C1 segment of cervical spinal cord (tissue), 14 donors: ENCODE measurements at regions not wholly inside any gene's neighbourhood (a gene's known extent, or its start where the extent isn't known, plus 50 kb on each side); places are given as distances from the start of the nearest gene placed in this dataset.
"Not testable (repeated sequence)": the region's sequence is repeated elsewhere in the genome, so short reads cannot be mapped to it uniquely, and the experiment has no call there.

Experiments used
- DNase-seq, 14 donors: peaks; one replicate each; lab custom pipeline; 2025; lab: John Stamatoyannopoulos, UW

DNA sequence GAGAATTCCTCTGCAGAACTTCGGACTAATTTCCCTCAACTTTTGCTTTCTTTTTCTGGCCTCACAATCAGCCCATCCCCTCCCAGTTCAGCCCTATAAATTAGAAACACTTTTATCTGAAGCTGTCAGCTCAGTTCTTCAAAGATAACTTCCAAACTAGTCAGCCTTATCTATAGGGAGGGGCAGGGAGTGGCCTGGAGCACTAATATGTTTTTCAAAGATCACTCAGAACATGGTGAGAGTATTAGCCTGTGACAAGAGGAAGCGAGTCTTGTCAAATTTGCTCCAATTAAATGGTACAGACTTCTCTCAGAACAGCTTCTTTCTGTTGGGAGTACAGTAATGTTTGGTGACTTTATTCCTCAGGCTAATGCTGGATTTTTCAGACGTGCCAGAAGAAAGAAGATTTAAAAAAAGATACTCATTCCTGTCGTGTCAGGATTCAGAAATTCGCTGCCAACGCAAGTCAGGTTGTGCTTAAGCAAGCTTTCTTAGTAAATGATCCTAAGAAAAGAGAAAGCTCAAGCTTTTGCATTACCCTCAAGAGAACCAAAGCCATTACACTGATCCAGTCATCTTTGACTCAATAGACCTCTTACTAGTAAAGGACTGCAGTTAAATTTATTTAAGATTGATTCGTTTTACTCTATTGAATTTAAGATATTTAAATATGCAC, 1033.6 kb downstream of the SLITRK5 start:
- DNase-seq, result no peak

DNA sequence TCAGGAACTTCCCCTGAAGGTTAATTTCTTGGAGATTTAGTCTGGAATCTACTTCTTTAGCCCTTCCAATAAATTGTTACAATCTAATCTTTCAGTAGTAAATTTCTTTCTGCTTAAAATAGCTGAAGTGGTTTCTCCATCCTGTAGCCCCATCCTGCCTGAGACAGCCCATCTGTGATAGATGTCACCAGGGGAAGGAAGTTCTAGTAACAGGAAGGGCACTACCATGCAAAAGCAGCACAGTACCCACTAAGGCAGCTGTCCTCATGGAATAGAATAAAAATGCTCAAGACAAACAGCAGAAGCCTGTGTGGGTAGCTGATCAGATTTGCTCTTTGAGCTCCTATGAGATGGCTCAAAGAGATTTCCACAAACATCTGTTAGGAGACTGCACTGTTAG, 1036.5 kb downstream of the SLITRK5 start:
- DNase-seq, result no peak

DNA sequence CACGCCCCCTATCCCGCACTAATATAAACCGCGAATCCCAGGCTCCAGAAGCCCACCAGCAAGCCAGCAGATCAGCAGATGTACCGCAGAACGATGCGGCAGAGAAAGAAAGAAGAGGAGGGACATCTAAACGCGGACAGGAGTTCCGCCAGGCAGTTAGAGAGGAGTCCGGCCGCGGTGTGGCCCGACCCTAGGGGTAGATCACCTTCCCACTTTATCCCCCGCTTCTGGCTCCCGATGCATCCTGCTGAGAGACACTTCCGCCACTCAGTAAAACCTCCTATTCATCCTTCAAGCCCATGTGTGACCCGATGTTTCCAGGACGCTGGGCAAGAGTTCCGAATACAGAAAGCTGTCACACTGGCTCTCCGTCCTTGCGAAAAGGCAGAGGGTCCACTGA, 1046.8 kb downstream of the SLITRK5 start:
- DNase-seq, result no peak

DNA sequence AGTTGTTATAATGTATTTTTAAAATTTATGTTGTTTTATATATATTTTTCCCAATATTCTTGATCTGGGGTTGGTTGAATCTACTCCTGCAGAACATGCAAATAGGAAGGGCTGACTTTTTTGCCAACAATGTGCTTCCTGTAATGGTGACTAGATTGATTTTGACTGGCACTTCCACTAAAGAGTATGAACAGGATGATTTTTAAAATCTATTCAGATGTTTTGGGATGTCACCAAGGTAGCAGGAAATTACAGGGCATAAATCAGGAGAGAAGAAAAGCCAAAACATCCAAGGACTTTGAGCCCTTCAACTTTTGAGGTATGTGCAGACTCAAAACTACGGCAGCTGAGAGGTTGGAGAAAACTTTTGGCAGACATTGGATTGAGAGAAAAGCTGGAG, 1047.6 kb downstream of the SLITRK5 start:
- DNase-seq, result no peak

DNA sequence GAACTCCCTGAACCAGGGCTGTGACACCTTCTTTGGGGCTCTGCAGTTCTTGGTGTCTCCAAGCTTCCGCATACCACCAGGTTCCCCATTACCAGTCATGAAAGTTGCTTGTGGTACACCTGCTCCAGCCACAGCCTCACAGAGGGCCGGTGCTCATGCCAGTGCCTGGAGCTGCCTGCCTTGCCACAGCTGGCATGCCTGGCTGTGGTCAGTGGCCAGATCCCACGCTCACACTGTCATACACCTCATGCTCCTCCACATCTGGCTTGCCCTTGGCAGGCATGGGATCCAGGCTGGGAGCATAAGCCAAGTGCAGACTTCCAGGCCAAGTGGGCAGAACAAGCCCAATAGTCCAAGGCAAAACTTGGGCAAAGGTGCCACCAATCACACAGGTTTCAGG, 1054.9 kb downstream of the SLITRK5 start:
- DNase-seq, result no peak

DNA sequence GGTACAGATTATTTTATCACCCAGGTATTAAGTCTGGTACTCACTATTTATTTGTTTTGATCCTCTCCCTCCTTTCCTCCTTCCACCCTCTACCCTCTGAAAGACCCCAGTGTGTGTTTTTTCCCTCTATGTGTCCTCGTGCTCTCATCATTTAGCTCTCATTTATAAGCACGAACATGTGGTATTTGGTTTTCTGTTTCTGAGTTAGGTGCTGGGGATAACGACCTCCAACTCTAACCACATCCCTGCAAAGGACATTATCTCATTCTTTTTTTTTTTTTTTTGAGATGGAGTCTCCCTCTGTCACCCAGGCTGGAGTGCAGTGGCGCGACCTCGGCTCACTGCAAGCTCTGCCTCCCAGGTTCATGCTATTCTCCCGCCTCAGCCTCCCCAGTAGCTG, 1056.1 kb downstream of the SLITRK5 start:
- DNase-seq, result not testable (repeated sequence)

DNA sequence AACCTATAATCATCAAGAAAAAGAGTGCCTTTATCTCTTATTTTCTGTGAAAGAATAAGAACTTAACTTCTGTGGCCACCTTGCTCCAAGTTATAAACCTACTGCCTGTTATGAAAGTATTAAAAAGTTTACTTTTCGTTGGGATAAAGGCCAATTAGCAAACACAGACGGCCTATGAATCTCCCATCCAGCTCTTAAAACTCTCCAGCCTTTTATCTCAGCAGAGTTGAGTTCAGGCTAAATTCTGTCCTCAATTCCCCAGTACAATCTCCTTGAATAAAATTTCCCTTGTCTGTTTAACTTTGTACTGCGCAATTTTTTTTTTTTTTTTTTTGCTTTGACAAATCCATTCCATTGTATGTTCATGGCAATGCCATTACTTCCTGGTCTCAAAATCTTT, 1058.4 kb downstream of the SLITRK5 start:
- no peak for DNase-seq

DNA sequence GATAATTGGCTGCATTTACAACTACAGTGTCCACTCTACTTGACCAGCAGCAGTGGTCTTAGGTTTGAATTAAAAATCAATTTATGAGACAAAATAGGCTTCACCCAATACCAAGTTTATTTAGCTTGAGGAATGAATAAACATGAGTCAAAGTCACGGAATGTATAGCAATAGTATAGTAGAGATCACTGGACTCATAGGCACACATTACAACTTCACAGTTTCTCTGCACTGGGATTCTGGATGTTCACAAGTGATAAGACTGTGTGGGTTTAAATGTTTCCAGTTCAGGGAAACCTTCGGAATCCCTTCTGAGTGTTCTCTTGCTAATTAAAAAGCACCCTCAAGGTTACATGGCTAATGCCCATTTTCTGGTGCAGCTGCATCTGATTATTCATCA, 1064.9 kb downstream of the SLITRK5 start:
- DNase-seq, result no peak

DNA sequence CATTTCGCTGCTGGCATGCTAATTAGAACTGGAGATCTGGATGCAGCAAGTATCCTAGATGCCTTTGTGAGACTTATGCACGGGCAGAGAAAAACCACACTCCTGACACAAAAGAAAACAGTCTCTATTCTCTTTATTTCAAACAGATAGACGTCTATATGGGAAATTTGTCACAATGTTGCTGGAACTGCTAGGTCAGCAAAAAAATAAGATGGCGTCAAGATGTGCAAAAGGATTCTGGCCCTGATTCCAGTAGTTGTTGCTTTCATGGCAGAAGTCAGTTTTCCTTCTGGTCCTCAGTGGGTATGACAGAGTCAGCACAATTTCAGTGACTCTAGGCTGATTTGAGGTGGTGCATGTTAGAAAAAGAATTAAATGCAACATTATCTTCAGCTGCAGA, 1068.0 kb downstream of the SLITRK5 start:
- DNase-seq, result no peak

DNA sequence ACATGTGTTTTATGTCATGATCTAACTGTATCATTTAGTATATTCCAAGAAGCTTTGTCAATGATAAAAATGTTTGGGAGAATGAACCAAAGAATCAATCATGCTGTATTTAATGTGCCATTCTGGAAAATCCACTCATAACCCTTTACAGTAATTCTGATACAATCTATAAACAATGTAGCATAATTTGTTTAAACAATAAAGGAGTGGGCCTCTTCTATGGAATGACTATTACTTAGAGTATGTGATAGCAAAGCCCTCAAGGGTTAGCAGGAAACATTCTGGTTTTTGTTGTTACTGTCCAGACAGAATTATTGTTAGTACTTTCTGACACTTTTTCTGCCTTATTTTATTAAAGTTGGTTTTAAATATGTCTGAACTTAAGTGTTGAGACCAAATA, 1073.1 kb downstream of the SLITRK5 start:
- DNase-seq, result no peak

DNA sequence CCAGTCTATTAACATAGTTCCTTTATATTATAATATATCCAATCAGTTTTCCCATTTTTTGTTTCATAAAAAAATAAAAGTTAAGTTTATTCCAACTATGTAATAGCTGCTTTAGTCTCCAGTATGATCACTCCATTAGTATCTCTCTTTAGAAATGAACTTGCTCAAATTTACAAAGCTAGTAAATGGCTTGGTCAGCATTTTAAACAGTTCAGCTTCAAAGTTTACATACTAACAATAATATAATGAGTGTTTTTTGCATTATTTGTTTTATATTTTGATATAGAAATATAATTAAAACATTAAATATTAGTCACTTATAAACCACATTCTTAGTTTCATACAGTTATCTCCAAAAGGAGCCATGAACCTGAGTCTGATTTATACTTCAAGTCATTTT, 1073.8 kb downstream of the SLITRK5 start:
- no peak for DNase-seq

DNA sequence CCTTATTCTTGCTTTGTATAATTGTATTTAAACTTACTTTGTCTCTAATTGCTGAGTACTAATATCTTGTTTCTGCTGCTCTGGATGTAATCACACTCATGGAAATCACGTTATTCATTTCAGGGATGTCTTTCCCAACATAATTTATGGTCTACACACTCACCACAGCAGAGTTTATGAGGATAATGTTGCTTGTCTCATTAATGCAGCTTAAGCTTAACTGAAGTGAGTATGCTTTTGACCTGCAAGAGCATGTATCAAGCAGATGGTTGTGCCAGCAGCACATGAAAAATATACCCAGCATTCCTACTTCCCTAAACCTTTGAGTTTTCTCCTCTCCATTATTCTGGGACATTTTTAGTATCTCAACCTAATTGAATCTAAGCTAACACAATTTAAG, 1080.9 kb downstream of the SLITRK5 start:
- no peak for DNase-seq

DNA sequence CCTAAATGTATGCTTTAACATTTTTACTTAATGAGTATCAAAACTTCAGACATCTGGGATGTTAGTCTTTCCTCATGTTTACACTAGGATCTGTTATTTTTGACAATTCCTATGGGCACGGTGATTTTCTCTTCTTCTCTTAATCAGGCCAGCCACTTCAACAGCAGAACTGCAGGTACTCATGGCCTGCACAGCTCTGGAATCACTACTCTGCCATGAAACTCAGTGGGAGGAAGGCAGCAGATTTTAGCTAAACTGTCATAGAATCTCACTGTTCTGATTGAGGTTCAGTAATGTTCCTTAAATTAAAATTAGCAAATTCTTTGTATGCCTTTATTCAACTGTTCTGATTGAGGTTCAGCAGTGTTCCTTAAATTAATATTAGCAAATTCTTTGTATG, 1083.0 kb downstream of the SLITRK5 start:
- DNase-seq, result no peak

DNA sequence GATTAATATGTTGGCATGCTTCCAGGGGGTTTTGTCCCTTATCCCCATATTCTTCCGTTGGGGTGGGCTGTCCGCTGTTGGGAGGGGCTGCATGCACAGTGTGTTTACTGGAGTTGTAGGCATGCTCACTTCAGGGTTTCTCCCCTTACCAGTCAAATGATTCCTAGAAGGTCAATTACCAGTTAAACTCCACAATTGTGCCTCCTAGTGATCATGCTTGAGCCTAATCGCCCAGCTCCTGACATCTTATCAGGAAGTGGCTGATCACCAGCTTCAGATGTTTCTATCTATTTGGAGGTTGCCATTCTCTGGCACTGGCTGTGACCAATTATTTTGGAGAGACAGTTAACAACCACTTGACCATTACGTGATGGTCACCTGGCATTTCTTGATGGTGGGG, 1090.0 kb downstream of the SLITRK5 start:
- no peak for DNase-seq

DNA sequence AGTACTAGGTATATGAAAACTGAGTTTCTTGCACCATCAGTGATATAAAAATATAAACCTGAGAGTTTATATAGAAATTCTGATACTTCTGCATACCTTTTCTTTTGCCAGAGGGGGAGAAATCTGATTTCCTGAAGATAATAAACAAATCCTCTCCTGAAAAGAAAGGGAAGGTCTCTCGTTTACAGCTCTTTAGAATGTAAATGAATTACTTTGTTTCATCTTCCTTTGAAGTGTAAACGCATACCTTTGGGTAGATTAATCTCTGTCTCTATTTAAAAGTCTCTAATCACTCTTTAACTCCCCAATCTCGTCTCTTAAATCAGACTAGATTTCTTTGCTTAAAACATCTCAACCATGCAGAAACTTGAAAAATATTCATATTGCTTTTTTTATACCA, 1092.9 kb downstream of the SLITRK5 start:
- DNase-seq, result no peak

DNA sequence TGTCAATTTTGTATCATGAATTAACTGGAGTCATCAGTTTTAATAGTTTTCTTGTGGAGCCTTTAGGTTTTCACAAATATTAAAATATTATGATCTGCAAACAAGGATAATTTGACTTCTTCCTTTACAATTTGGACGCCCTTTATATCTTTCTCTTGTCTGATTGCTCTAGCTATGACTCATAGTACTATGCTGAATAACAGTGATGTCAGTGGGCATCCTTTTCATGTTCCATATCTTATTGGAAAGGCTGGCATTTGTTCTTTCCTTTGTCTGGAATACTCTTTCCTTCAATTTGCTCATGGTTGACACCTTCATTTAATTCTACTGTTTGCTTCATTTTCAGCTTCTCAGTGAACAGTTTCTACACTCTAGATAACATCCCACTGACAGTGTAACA, 1129.3 kb downstream of the SLITRK5 start:
- no peak for DNase-seq

DNA sequence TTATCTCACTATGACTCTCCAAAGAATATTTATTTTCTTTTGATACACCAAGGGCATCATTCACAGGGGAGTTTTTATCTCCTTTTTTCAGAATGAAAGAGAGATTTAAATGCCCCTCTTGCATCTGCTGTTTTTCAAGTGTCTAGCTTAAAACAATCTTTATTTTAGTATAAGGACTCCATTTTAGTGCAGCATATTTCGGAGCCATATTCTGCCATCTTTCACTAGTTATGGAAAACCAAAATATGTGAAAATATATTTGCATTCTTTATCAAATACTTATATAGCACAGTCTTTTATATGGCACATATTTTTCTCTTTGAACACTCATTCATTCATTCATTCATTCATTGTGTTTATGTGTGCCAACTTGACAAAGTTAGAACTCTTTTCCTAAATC, 1130.2 kb downstream of the SLITRK5 start:
- DNase-seq, result no peak

DNA sequence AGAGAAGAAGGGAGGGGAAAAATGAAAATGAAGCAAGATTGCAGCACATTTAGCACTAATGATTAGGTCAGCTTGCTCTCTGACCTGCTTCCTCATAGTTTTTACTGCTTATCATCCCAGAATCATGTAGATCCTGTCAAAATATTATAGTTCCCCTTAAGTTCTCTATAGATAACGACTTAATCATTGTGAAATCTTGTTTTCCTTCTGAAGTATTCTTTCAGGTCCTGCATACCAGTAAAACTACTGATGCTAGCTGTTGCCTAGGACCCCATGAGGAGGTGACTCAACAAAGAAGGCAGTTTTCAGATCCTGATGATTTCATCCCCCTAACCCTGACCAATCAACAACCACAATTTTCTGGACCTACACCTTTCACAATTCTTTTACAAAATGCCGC, 1131.7 kb downstream of the SLITRK5 start:
- no peak for DNase-seq

DNA sequence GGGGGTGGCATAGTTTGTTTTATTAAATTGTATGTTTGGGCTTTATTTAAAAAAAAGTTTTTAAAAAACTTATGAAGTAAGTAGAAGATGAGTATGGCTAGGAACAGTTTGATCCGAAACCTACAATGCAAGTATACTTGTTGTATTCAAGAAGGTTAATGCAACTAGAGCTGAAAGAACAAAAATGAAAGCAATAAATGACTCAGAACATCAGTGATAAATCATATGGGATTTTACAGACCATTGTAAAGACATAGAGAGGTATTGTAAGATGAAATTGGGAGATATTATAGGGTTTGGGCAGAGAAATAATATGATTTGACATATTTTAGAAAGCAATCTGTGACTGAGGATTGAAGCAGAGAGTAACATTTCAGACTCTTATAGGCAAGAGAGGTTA, 1135.3 kb downstream of the SLITRK5 start:
- no peak for DNase-seq

DNA sequence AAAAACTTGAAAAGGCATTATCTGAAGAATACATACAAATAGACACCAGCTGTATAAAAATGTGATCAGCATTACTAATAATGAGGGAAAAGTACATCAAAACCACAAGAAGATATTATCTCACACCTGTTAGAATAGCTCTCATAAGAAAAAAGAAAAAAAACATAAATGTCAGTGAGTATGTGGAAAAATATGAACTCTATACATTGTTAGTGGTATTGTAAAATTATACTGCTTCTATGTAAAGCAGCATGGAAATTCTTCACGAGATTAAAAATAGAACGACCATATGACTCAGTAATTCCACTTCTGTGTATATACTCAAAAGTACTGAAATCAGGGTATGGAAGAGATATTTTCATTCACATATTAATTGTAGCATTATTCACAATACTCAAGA, 1146.4 kb downstream of the SLITRK5 start:
- no peak for DNase-seq

DNA sequence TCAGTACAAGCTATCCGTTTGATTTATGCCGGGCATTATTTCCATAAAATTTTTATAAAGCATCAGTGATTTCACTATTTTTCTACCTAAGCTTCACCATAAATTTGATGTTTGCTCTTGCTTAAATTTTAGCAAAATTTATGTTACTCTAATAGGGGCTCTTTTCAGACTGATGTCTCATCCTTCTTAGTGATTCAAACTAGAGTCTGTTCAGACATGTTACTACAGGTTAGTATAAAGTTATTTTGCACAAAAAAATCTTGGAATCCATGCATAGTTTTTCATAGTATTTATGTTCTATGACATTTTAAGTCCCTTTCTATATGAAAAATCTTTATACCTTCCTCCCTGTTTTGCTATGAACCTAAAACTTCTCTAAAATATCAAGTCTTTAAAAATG, 1151.9 kb downstream of the SLITRK5 start:
- no peak for DNase-seq

DNA sequence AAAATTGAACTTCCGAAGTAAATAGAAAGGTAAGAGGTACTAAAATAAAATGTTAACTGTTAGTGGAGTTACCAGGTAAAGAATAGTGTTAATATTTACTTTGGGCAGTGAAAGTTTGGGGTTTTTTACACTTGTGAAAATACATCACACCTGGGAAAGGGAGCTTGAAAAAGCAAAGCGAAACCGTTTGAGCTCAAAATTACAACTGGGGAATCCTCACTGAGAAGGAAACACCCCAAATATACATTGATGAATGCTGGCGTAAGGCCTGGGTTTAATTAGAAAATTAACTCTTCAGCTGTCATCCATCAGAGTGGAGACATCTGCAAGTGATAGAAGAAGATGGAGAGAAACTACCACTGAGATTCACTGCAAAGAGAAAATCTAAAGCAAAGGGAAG, 1153.0 kb downstream of the SLITRK5 start:
- DNase-seq, result no peak

DNA sequence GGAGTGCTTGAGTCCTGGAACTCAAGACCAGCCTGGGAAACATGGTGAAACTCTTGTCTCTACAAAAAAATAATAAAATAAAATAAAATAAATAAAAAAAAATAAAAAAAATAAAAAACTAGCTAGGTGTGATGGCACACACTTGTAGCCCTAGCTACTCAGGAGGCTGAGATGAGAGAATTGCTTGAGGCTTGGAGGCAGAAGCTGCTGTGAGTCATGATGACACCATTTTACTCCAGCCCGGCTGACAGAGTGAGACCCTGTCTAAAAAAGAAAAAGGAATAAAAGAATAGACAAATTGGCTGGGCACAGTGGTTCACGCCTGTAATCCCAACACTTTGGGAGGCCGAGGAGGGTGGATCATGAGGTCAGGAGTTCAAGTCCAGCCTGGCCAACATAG, 1168.9 kb downstream of the SLITRK5 start:
- no peak for DNase-seq

DNA sequence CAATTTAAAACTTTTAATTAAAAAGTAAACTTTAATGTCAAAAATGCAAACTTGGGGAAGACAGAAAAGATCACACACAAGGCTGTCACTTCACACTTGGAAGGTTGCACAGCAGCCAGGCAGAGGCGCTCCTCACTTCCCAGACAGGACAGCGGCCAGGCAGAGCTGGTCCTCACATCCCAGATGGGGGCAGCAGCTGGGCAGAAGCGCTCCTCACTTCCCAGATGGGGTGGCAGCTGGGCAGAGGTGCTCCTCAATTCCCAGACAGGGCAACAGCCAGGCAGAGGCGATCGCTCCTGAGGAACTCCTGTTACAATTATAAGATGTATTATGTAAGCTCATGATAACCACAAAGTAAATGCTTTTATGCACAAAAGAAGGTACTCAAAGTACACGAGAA, 1181.1 kb downstream of the SLITRK5 start:
- DNase-seq, result not testable (repeated sequence)
